Panc1 (cell line): ENCODE measurements at regions not wholly inside any gene's neighbourhood (a gene's known extent, or its start where the extent isn't known, plus 50 kb on each side); places are given as distances from the start of the nearest gene placed in this dataset.

Experiments
- POLR2AphosphoS5 ChIP-seq: IDR thresholded peaks from 2 replicates; pipeline ENCODE4 v1.6.1; 2012; ENCODE audit warnings: mild to moderate bottlenecking, low read depth, low read length, moderate library complexity
- REST ChIP-seq, 2 experiments: IDR thresholded peaks; 2 replicates each; pipeline ENCODE4 v1.6.1; 2011 to 2012; ENCODE audit warnings: low read depth in 2 of 2, control low read depth in 1 of 2, low read length in 1 of 2, mild to moderate bottlenecking in 1 of 2, moderate library complexity in 1 of 2; ENCODE audit not compliant: insufficient read depth in 1 of 2
- SIN3A ChIP-seq: IDR thresholded peaks from 2 replicates; pipeline ENCODE4 v1.6.1; 2012; ENCODE audit warnings: low read depth, mild to moderate bottlenecking, low read length, moderate library complexity, borderline replicate concordance; ENCODE audit not compliant: insufficient read depth
- TF ChIP-seq, protein P1 (sequence below): fragments of 450-650 bp; IDR thresholded peaks from 2 replicates; pipeline ENCODE4 v1.5.1; 2017; ENCODE audit warnings: mild to moderate bottlenecking

GRCh38 chrX:39020051-39020669 lies 218.9 kb downstream of the MID1IP1 start:
- TF ChIP-seq, protein P1, sequence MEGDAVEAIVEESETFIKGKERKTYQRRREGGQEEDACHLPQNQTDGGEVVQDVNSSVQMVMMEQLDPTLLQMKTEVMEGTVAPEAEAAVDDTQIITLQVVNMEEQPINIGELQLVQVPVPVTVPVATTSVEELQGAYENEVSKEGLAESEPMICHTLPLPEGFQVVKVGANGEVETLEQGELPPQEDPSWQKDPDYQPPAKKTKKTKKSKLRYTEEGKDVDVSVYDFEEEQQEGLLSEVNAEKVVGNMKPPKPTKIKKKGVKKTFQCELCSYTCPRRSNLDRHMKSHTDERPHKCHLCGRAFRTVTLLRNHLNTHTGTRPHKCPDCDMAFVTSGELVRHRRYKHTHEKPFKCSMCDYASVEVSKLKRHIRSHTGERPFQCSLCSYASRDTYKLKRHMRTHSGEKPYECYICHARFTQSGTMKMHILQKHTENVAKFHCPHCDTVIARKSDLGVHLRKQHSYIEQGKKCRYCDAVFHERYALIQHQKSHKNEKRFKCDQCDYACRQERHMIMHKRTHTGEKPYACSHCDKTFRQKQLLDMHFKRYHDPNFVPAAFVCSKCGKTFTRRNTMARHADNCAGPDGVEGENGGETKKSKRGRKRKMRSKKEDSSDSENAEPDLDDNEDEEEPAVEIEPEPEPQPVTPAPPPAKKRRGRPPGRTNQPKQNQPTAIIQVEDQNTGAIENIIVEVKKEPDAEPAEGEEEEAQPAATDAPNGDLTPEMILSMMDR = no peak
- TF ChIP-seq POLR2AphosphoS5 (no peak), REST (IDR thresholded peaks at IDR 0.05; ENCODE audit: insufficient read depth in 1 of 2, low read depth in 2 of 2, low read length in 1 of 2) (no peak), SIN3A (no peak)
